ENCODE measurements at regions not wholly inside any gene's neighbourhood (a gene's known extent, or its start where the extent isn't known, plus 50 kb on each side); places are given as distances from the start of the nearest gene placed in this dataset.

GRCh38 chr6:21885111-21885510, 291.6 kb downstream of the SOX4 start:
- Mint-ChIP-seq H3K36me3 (no peaks in the 10 kb centered on the region), H3K4me3 (no peak overlapping the region), H3K4me1 (no peaks in the 10 kb centered on the region), H3K9me3 (peaks cover 0 to 8% (median 2%) of the 10 kb centered on the region in 8 donors), H3K27ac (no peak overlapping the region), H3K27me3 (no peaks in the 10 kb centered on the region)
- no peaks in the 10 kb centered on the region for H3K9me3 ChIP-seq (ENCODE audit: control insufficient read depth in 1 of 2, low read length in 2 of 2)
- intact Hi-C loops (cut with micrococcal nuclease) = no loop called here
- CTCF ChIA-PET (ENCODE audit: partially characterized antibody) = no interaction called here
- H3K27ac ChIP-seq (ENCODE audit: low read depth, low read length) = no peak overlapping the region
- no peaks in the 10 kb centered on the region for H3K4me1 ChIP-seq (ENCODE audit: insufficient read depth, low read length)
- POLR2A ChIA-PET (ENCODE audit: partially characterized antibody) = no interaction called here
- H3K4me3 ChIP-seq (ENCODE audit: low read length in 2 of 2) = no peak overlapping the region
- H3K36me3 ChIP-seq (ENCODE audit: insufficient read depth, low read length) = no peaks in the 10 kb centered on the region
- no peaks in the 10 kb centered on the region for H3K27me3 ChIP-seq (ENCODE audit: insufficient read depth, low read length)
- DNase-seq = no peak

GRCh38 chr6:21885532-21886114, 292.1 kb downstream of the SOX4 start:
- Histone ChIP-seq H3K4me1 (ENCODE audit: insufficient read depth, low read length) (no peaks in the 10 kb centered on the region), H3K27me3 (ENCODE audit: insufficient read depth, low read length) (no peaks in the 10 kb centered on the region), H3K4me3 (ENCODE audit: low read length in 2 of 2) (no peak overlapping the region), H3K9me3 (ENCODE audit: control insufficient read depth in 1 of 2, low read length in 2 of 2) (no peaks in the 10 kb centered on the region), H3K36me3 (ENCODE audit: insufficient read depth, low read length) (no peaks in the 10 kb centered on the region), H3K27ac (ENCODE audit: low read depth, low read length) (no peak overlapping the region)
- H3K36me3 Mint-ChIP-seq = no peaks in the 10 kb centered on the region
- CTCF ChIA-PET (ENCODE audit: partially characterized antibody) = no interaction called here
- intact Hi-C loops (cut with micrococcal nuclease) = no loop called here
- no peak overlapping the region for H3K4me3 Mint-ChIP-seq
- POLR2A ChIA-PET (ENCODE audit: partially characterized antibody) = no interaction called here
- no peak for DNase-seq
- no peak overlapping the region for H3K27ac Mint-ChIP-seq
- H3K9me3 Mint-ChIP-seq = peaks cover 0 to 5% (median 0%) of the 10 kb centered on the region in 8 donors
- no peaks in the 10 kb centered on the region for H3K4me1 Mint-ChIP-seq
- H3K27me3 Mint-ChIP-seq = no peaks in the 10 kb centered on the region

GRCh38 chr6:21886542-21887151, 293.1 kb downstream of the SOX4 start:
- no peaks in the 10 kb centered on the region for H3K36me3 Mint-ChIP-seq
- H3K27ac Mint-ChIP-seq = no peak overlapping the region
- no peaks in the 10 kb centered on the region for H3K27me3 Mint-ChIP-seq
- intact Hi-C loops (cut with micrococcal nuclease) = no loop called here
- CTCF ChIA-PET (ENCODE audit: partially characterized antibody) = no interaction called here
- H3K4me3 Mint-ChIP-seq = no peak overlapping the region
- H3K4me1 Mint-ChIP-seq = no peaks in the 10 kb centered on the region
- Histone ChIP-seq H3K27ac (ENCODE audit: low read depth, low read length) (no peak overlapping the region), H3K4me3 (ENCODE audit: low read length in 2 of 2) (no peak overlapping the region), H3K36me3 (ENCODE audit: insufficient read depth, low read length) (no peaks in the 10 kb centered on the region), H3K9me3 (ENCODE audit: control insufficient read depth in 1 of 2, low read length in 2 of 2) (no peaks in the 10 kb centered on the region), H3K4me1 (ENCODE audit: insufficient read depth, low read length) (no peaks in the 10 kb centered on the region), H3K27me3 (ENCODE audit: insufficient read depth, low read length) (no peaks in the 10 kb centered on the region)
- DNase-seq = no peak
- POLR2A ChIA-PET (ENCODE audit: partially characterized antibody) = no interaction called here
- H3K9me3 Mint-ChIP-seq = peaks cover 0 to 5% (median 0%) of the 10 kb centered on the region in 8 donors

- H3K27ac Mint-ChIP-seq = no peak overlapping the region
- H3K36me3 Mint-ChIP-seq = no peaks in the 10 kb centered on the region
- H3K27me3 Mint-ChIP-seq = no peaks in the 10 kb centered on the region
- Histone ChIP-seq H3K4me3 (ENCODE audit: low read length in 2 of 2) (no peak overlapping the region), H3K27ac (ENCODE audit: low read depth, low read length) (no peak overlapping the region), H3K36me3 (ENCODE audit: insufficient read depth, low read length) (no peaks in the 10 kb centered on the region), H3K4me1 (ENCODE audit: insufficient read depth, low read length) (no peaks in the 10 kb centered on the region), H3K9me3 (ENCODE audit: control insufficient read depth in 1 of 2, low read length in 2 of 2) (no peaks in the 10 kb centered on the region), H3K27me3 (ENCODE audit: insufficient read depth, low read length) (no peaks in the 10 kb centered on the region)
- no peak for DNase-seq
- H3K9me3 Mint-ChIP-seq = peaks cover 0 to 5% (median 0%) of the 10 kb centered on the region in 8 donors
- no peaks in the 10 kb centered on the region for H3K4me1 Mint-ChIP-seq
- ChIA-PET CTCF (ENCODE audit: partially characterized antibody) (no interaction called here), POLR2A (ENCODE audit: partially characterized antibody) (no interaction called here)
- intact Hi-C loops (cut with micrococcal nuclease) = no loop called here
- no peak overlapping the region for H3K4me3 Mint-ChIP-seq
Measured at GRCh38 chr6:21887231-21888185, 294.0 kb downstream of the SOX4 start.

GRCh38 chr6:21891080-21891479, 297.5 kb downstream of the SOX4 start:
- Histone ChIP-seq H3K4me1 (ENCODE audit: insufficient read depth, low read length) (no peaks in the 10 kb centered on the region), H3K36me3 (ENCODE audit: insufficient read depth, low read length) (no peaks in the 10 kb centered on the region), H3K27me3 (ENCODE audit: insufficient read depth, low read length) (no peaks in the 10 kb centered on the region), H3K4me3 (ENCODE audit: low read length in 2 of 2) (no peak overlapping the region), H3K9me3 (ENCODE audit: control insufficient read depth in 1 of 2, low read length in 2 of 2) (no peaks in the 10 kb centered on the region), H3K27ac (ENCODE audit: low read depth, low read length) (no peak overlapping the region)
- no peaks in the 10 kb centered on the region for H3K27me3 Mint-ChIP-seq
- H3K27ac Mint-ChIP-seq = no peak overlapping the region
- CTCF ChIA-PET (ENCODE audit: partially characterized antibody) = no interaction called here
- no peak overlapping the region for H3K4me3 Mint-ChIP-seq
- peaks cover 0 to 9% (median 3%) of the 10 kb centered on the region in 8 donors for H3K9me3 Mint-ChIP-seq
- H3K36me3 Mint-ChIP-seq = no peaks in the 10 kb centered on the region
- intact Hi-C loops (cut with micrococcal nuclease) = no loop called here
- H3K4me1 Mint-ChIP-seq = no peaks in the 10 kb centered on the region
- POLR2A ChIA-PET (ENCODE audit: partially characterized antibody) = no interaction called here
- no peak for DNase-seq

- DNase-seq = no peak
- H3K9me3 Mint-ChIP-seq = peaks cover 0 to 10% (median 3%) of the 10 kb centered on the region in 8 donors
- no peak overlapping the region for H3K4me3 ChIP-seq (ENCODE audit: low read length in 2 of 2)
- no peaks in the 10 kb centered on the region for H3K36me3 Mint-ChIP-seq
- no peaks in the 10 kb centered on the region for H3K36me3 ChIP-seq (ENCODE audit: insufficient read depth, low read length)
- CTCF ChIA-PET (ENCODE audit: partially characterized antibody) = no interaction called here
- H3K27me3 Mint-ChIP-seq = no peaks in the 10 kb centered on the region
- intact Hi-C loops (cut with micrococcal nuclease) = no loop called here
- no peak overlapping the region for H3K27ac Mint-ChIP-seq
- no peaks in the 10 kb centered on the region for H3K9me3 ChIP-seq (ENCODE audit: control insufficient read depth in 1 of 2, low read length in 2 of 2)
- H3K4me1 ChIP-seq (ENCODE audit: insufficient read depth, low read length) = no peaks in the 10 kb centered on the region
- H3K4me3 Mint-ChIP-seq = no peak overlapping the region
- POLR2A ChIA-PET (ENCODE audit: partially characterized antibody) = no interaction called here
- H3K4me1 Mint-ChIP-seq = no peaks in the 10 kb centered on the region
- H3K27ac ChIP-seq (ENCODE audit: low read depth, low read length) = no peak overlapping the region
- no peaks in the 10 kb centered on the region for H3K27me3 ChIP-seq (ENCODE audit: insufficient read depth, low read length)
Measured at GRCh38 chr6:21893793-21894192, 300.2 kb downstream of the SOX4 start.

GRCh38 chr6:21895555-21895954, 302.0 kb downstream of the SOX4 start:
- no peak overlapping the region for H3K27ac Mint-ChIP-seq

More at GRCh38 chr6:21895555-21895954, 302.0 kb downstream of the SOX4 start:
- no peak overlapping the region for H3K27ac ChIP-seq (ENCODE audit: low read depth, low read length)
- H3K9me3 ChIP-seq (ENCODE audit: control insufficient read depth in 1 of 2, low read length in 2 of 2) = no peaks in the 10 kb centered on the region
- H3K4me1 ChIP-seq (ENCODE audit: insufficient read depth, low read length) = no peaks in the 10 kb centered on the region
- H3K4me3 ChIP-seq (ENCODE audit: low read length in 2 of 2) = no peak overlapping the region
- no peak for DNase-seq
- ChIA-PET POLR2A (ENCODE audit: partially characterized antibody) (no interaction called here), CTCF (ENCODE audit: partially characterized antibody) (no interaction called here)
- no peaks in the 10 kb centered on the region for H3K27me3 ChIP-seq (ENCODE audit: insufficient read depth, low read length)
- no peaks in the 10 kb centered on the region for H3K36me3 ChIP-seq (ENCODE audit: insufficient read depth, low read length)
- intact Hi-C loops (cut with micrococcal nuclease) = no loop called here
- H3K27me3 Mint-ChIP-seq = no peaks in the 10 kb centered on the region
- peaks cover 0 to 13% (median 3%) of the 10 kb centered on the region in 8 donors for H3K9me3 Mint-ChIP-seq
- no peaks in the 10 kb centered on the region for H3K36me3 Mint-ChIP-seq
- no peak overlapping the region for H3K4me3 Mint-ChIP-seq
- no peaks in the 10 kb centered on the region for H3K4me1 Mint-ChIP-seq
